ENCODE measurements at regions not wholly inside any gene's neighbourhood (a gene's known extent, or its start where the extent isn't known, plus 50 kb on each side); places are given as distances from the start of the nearest gene placed in this dataset.
A peak's percentile ranks its signal among the peaks of the same experiment; 100 is the strongest.

GRCh38 chr5:158278216-158278925, 419.4 kb upstream of the CLINT1 start:
- TF ChIP-seq, protein P1, sequence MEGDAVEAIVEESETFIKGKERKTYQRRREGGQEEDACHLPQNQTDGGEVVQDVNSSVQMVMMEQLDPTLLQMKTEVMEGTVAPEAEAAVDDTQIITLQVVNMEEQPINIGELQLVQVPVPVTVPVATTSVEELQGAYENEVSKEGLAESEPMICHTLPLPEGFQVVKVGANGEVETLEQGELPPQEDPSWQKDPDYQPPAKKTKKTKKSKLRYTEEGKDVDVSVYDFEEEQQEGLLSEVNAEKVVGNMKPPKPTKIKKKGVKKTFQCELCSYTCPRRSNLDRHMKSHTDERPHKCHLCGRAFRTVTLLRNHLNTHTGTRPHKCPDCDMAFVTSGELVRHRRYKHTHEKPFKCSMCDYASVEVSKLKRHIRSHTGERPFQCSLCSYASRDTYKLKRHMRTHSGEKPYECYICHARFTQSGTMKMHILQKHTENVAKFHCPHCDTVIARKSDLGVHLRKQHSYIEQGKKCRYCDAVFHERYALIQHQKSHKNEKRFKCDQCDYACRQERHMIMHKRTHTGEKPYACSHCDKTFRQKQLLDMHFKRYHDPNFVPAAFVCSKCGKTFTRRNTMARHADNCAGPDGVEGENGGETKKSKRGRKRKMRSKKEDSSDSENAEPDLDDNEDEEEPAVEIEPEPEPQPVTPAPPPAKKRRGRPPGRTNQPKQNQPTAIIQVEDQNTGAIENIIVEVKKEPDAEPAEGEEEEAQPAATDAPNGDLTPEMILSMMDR (conservative IDR thresholded peaks at IDR 0.05; ENCODE audit: low read depth, low read length), result no peak
- DNase-seq (ENCODE audit: low read depth), result no peak

GRCh38 chr5:158277276-158277675, 418.3 kb upstream of the CLINT1 start:
- TF ChIP-seq, protein P1 (conservative IDR thresholded peaks at IDR 0.05; ENCODE audit: low read depth, low read length), result no peak
- DNase-seq (ENCODE audit: low read depth), result no peak
- H3K4me3 ChIP-seq (ENCODE audit: low read length), result no peak overlapping the region

More at GRCh38 chr5:158278216-158278925, 419.4 kb upstream of the CLINT1 start:
- no peak overlapping the region for H3K4me3 ChIP-seq (ENCODE audit: low read length)

DNA sequence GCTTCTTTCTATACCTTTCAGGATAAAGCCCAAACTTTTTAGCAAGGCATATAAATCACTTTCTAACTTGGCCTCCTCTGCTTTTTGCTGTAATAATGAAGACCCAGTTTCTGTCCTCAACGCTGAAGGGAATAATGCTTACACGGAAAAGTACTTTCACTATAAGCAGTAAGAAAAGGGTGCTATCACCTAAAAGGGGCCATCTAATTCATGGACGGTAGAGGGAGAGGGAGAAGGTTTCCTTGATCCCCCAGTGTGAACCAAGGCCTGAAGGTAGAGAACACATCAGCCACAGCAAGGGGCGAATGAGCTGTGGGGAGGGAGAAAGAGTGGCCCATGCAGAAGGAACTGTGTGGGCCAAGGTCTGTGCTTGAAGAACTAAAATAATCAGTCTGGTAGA, 417.7 kb upstream of the CLINT1 start:
- H3K4me3 ChIP-seq (ENCODE audit: low read length), result no peak overlapping the region
- TF ChIP-seq, protein P1 (conservative IDR thresholded peaks at IDR 0.05; ENCODE audit: low read depth, low read length), result no peak
- no peak for DNase-seq (ENCODE audit: low read depth)

DNA sequence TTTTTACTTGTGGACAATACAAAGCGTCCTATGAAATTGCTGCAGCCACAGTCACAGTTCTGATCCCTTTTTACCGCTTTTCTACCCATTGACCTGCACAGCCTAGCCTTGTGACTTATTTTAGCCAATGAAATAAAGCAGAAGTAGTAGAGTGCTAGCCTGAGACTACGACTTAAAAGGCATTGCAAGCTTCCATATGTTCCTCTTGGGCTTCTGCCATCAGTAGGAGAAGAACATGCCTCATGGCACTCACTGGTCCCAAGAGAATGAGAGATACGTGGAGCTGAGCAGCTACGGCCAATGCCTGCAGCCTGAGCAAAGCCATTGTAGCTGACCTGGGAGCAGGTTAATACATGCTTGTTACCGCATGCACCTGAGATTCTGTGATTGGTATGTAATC, 416.6 kb upstream of the CLINT1 start:
- no peak for DNase-seq (ENCODE audit: low read depth)

GRCh38 chr5:158273035-158273434, 414.1 kb upstream of the CLINT1 start:
- TF ChIP-seq, protein P1 (conservative IDR thresholded peaks at IDR 0.05; ENCODE audit: low read depth, low read length), result no peak
- no peak overlapping the region for H3K4me3 ChIP-seq (ENCODE audit: low read length)
- DNase-seq (ENCODE audit: low read depth), result peak; percentile 35

More for the DNA sequence above, 416.6 kb upstream of the CLINT1 start:
- H3K4me3 ChIP-seq (ENCODE audit: low read length), result no peak overlapping the region
- TF ChIP-seq, protein P1 (conservative IDR thresholded peaks at IDR 0.05; ENCODE audit: low read depth, low read length), result no peak

DNA sequence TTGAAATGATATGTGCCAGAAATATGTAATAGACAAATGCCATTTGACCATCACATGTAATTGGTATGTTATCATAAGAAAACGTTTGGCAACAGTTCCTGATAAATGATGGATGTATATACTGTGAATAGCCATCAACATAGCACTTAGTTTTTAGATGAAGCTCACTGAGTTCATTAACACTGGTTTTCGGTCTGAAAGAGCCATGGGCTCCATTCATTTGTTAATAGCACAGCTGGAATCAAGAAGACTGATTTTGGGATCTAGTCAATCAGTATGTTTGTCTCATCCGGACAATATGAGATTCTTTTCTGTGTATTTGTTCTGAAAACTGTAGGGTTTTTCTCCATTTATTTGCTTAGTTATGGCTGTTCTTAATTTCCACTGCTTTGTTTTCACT, 413.5 kb upstream of the CLINT1 start:
- TF ChIP-seq, protein P1 (conservative IDR thresholded peaks at IDR 0.05; ENCODE audit: low read depth, low read length), result no peak
- no peak for DNase-seq (ENCODE audit: low read depth)
- H3K4me3 ChIP-seq (ENCODE audit: low read length), result no peak overlapping the region

DNA sequence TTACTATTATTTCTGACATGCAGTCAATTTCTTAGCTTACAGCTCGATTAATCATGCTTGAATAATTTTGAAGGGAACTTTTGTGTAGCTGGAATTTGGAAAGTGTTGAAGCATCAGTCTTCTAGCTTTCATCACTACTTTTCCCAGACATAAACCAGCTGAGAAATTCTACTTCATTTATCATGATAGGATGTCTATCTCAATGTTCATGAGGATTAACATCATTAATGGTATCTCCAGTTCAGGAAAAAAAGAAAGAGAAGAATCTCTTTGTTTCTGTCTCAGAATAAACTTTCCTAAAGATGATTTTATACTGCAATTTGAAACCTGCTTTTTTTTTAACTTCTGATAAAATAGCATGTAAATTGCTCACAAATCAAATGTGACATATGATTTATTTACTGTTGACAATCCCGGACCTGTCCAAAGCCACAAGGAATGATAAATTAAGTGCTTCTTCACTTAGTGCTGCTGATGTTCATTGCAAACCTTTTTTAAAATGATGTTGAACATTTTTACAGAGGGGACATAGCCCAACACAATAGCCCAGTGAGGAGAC, 412.1 kb upstream of the CLINT1 start:
- no peak for DNase-seq (ENCODE audit: low read depth)
- TF ChIP-seq, protein P1 (conservative IDR thresholded peaks at IDR 0.05; ENCODE audit: low read depth, low read length), result no peak
- no peak overlapping the region for H3K4me3 ChIP-seq (ENCODE audit: low read length)

Data from retinal pigment epithelial cell (primary cell).